HG03103 (cell line): ENCODE measurements at regions not wholly inside any gene's neighbourhood (a gene's known extent, or its start where the extent isn't known, plus 50 kb on each side); places are given as distances from the start of the nearest gene placed in this dataset.

Experiments
- ATAC-seq: cut with Tn5 transposase; IDR thresholded peaks from one replicate; pipeline ENCODE4 v1.9.1; 2021; ENCODE audit warnings: low read depth; ENCODE audit not compliant: unreplicated experiment

DNA sequence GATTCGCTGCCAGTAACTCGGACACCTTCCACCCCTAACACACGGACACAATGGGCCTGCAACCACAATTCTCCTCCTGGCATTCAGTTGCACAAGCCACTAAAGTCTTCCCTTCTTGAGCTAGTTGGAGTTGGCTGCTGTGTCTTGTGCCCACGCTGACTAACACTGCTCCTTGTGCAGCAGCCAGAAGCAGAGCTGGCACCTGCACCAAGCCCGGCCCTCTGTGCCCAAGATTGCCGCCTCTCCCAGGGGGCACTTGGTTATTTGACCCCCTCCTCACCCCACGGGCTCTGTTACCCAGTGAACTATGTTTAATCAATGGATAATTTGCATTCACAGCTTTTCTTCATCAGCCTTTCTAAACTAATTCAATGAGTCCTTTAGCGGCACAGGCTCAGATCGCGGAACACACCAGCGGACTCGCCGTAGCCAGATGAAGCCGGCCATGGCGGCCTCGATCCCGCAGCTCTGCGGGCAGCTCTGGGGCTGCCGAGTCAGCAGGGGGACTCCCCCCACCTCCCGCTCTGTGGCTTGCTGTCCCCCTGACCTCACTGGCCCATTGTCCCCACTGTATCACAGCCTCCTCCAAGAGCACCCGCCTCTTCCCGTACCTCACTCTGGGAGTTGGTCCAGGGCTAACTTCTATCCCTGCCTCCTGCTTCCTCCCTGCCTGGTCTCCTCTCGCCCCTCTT is 94.8 kb upstream of the AFDN start:
- no peak for ATAC-seq

DNA sequence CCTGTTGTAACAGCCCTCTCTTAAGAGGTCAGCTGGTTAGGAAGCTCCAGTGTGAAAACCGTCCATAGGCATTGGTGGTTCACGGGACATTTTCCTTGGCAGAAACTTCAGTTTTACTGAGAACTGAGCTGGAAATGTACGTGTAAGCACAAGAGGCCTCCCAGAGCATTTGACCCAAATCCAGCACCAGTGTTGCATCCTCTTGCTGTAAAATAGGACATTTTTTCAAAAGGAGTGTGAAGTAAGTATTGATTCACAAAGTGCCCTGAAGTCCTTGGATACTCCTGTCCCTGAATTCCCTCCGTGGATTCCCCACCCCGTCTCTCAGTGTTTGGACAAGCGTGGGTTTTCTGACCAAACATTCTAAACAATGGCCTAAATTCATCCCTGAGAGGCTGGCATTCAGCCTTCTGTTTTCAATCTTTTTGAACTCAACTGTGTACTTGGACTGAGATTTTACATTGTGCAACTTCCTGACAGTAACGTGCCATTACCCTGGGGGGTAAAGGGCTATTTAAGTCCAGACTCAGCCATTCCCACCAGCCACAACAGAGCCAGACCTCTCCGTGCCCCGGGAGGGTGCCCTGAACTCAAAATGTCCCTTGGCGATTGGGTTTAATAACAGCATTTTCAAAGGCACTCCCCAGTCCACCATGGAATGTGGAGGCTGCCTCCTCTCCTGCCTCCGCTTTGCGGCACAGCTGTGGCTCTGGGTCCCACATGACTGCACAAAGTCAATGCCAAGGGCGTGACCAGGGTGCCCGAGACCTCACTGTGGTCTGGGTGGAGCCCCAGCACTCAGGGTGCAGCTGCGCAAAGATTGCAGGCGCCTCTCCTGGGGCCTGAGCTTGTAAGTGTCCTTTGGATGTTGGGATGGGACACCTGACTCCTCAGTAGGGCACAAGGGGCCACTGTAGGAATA is 92.7 kb upstream of the AFDN start:
- no peak for ATAC-seq

DNA sequence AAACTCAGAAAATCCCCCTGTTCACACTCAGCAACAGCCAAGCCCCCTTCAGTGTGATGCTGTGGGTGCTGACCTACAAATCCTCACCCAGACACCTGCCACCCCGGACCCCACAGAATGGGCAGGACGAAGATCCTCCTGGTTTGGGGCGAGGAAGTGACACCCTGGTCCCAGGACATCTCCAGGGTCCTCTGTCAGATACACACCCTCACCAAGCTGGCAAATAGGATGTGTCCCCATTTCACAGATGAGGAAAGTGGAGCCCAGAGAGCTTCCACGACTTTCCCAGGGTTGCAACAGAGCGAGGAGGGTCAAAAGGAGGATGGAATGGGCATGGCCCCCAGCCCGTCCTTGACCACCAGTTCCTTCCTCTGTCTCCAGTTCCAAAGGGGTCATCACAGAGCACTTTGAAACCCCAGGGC is 92.0 kb upstream of the AFDN start:
- no peak for ATAC-seq

DNA sequence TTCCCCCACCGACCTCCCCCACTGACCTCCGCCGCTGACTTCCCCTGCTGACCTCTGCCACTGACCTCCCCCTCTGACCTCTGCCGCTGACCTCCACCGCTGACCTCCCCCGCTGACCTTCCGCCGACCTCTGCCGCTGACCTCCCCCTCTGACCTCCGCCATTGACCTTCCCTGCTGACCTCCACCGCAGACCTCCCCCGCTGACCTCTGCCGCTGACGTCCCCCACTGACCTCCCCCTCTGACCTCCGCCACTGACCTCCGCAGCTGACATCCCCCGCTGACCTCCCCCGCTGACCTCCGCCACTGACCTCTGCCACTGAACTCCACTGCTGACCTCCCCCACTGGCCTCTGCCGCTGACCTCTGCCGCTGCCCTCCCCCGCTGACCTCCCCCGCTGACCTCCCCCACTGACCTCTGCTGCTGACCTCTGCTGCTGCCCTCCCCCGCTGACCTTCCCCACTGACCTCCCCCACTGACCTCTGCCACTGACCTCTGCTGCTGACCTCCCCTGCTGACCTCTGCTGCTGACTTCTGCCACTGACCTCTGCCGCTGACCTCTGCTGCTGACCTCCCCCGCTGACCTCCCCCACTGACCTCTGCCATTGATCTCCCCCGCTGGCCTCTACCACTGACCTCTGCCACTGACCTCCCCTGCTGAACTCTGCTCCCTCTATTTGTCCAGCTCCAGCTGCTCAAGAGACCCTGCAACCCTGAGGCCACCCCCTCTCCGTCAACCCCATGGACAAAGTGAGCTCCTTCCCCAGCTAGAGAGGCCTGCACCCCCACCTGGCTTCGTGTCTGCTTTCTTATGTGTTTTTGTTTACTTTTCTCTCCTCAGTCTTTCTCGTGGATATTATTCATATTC is 91.4 kb upstream of the AFDN start:
- no peak for ATAC-seq

DNA sequence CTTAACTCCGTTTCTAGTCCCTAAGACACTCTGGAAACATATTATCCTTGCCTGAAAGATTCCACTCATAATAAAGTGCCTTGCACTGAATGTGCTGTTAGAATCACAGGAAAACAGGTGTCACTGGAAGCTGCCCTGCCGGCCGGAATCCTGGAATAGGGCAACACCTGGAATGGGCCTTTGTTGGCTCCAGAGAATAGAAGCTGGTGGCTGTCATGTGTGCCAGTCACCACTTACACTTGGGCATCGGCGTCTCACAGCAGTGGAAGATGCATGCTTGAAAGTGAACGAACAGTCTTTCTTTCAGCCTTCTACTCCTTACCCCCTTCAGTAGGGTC is 90.8 kb upstream of the AFDN start:
- no peak for ATAC-seq

DNA sequence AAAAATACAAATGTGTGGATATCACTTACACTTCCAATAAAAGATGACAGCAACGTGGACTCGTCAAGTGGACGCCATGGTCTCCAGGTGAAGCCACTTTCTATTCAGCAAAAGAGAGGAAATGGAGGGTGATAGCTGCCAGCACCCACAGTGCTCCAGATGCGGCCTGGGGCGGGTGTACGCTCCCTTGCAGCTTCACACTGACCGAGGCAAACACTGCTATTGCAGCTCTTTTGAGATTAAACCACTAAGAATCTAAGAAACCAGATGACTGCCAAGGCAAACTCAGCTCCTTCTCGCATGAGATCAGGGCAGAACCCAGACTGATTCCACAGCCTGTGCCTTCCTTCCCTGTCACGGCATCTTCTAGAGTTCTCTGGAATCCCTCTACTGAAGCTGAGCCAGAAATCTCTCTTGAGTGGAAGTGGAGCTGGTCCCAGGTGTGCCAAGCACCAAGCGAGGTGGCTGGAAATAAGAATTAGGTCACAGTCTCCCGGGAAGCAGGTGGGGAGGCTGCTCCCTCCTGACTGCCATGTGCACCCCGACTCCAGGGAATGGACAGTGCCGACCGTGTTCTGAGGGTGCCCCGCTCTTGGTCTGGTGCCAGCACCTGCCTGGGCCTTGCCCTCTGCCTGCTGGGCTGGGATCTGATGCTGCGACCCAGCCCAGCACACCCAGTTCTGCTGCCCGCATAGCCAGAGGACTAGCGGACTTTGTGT is 90.1 kb upstream of the AFDN start:
- ATAC-seq: no peak

DNA sequence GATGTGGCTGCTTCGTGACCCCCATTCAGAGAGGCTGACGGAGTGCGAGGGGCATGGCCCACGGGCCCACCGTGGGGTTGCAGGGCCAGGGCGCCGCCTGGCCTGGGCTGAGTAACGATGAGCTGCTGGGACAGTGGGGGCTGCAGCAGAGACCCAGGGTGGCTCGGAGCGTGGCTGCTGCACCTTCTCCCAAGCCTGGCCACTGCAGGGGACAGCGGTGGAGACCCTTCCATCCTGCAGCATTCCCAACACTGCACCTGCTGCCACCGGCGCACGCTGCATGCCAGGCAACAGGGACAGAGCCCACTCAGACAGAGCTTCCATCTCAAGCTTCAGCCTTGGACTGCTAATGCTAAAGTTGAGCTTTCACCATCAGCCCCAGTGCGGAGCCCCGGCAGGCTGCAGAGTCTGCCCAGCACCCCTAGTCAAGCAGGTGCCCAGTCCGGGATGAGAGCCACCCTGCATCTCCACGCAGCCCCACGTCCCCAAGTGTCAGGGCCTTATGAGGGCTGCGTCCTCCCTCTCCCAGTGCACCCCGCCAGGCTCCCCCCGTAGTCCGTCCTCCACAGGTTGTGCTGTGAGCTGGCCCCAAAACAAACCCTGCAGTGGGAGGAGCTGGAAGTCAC is 89.4 kb upstream of the AFDN start:
- no peak for ATAC-seq

DNA sequence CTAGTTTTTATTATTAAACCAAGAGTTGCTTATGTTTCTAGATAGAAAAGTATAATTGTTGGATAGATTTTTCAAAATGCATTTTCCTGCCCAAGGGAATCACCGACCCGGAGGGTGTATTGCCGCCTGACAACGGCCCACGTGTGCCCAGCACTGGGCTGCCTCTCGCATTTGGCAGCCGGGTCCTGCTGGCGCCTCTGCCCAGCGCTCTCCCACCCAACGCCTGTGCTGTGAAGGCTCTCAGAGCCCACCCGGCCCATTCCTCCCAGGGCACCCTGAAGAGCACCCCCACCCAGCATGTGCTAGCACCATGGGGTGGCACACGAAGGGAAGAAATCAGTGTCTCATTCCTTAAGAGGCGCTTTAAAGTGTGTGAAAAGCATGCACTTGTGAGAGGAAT is 88.3 kb upstream of the AFDN start:
- ATAC-seq: no peak

DNA sequence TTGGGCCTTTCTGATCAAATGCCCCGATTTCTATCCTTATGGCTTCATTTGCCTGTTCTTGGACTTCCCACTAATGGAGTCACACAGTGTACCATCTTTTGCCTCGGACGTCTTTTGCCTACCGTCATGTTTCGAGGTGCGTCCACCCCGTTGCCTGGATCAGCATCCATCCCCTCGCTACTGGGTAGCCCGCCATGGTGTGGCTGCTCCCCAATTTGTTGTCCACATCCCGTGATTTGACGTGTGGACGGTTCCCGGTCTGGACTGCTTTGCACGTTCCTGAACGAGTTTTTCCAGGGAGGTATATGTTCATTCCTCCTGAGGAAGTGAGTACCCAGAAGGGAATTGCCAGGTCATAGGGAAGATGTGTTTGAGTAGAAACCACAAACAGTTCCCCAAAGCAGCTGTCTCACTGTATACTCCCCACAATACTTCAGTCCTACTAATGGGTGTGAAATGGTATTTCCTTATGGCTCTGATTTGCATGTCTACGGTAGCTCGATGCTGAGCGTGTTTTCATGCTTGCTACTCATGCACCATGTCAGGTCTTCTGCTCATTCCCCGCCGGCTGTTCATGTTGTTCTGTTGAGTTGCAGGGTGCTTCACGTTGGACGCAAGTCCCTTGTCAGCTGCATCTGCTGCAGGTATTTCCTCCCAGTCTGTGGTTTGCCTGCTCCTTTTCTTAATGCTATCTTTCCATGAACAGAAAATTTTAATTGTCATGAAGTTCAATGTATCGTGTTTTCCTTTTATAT is 86.8 kb upstream of the AFDN start:
- no peak for ATAC-seq

DNA sequence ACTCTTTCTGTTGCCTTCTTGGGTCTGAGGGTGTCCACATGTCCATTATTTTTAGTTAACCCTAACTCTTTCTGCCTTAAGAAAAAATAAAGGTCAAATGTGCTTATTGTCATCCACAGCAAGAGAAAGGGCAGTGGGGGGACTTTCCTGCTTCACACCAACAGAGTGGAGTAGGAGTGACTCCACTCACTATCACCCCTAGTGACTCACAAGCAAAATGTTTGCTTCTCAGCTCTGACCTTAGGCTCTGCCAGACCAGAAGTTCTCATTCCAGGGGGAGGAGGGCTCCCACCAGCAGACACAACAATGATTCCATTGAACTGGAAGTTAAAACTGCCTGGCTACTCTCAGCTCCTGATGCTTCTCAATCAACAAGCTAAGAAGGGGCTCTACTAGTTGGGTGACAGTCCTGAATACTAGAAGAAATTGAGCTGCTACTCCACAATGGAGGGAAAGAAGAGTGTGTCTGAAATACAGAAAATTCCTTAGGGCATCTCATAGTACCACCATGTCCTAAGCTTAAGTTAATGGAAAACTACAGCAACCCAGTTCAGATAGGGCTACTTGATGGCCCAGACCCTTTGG is 83.9 kb upstream of the AFDN start:
- no peak for ATAC-seq

DNA sequence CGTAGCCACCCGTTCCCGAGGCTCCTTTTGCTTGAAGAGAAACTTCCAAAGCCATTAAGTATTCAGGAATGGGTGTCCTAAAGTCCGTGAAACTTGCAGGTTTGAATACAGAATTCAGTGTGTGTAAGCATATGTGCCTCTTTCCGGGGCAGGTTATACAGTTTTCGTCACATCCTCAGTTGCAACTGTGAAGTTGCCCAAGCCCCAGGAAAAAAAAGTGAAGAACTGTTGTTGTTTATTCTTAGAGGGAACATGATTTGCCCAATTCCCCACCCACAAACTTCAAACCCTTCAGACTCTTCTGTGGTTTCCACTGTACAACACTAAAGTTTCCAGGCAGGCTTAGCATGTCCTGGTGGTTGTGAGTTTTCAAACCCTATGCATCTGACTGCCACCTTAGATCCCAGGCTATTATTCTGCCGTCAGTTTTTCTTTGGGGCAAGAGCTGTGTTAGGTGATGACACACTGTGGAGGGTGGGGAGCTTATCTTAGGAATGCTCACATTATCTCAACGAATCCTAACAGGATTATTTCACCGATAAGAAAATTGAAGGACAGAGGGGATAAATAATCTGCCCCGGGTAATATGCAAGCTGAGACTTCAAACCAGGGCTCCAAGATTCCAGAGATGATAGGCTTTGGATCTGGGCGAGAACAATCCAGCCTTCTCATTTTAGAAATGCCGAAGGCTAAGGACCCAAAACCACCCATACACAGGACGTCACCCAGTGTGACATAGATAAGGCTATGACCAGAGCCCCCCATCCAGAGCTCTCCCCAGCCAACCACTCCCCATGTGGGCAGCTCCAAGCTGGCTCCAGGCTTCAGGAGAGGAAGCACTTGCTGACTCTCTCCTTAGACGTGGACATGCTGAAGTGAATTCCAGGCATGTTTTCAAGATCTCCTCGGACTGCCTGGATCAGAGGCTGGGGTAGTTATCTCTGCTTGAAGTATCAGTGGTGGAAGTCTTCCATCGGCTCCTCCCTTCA is 81.7 kb upstream of the AFDN start:
- no peak for ATAC-seq

DNA sequence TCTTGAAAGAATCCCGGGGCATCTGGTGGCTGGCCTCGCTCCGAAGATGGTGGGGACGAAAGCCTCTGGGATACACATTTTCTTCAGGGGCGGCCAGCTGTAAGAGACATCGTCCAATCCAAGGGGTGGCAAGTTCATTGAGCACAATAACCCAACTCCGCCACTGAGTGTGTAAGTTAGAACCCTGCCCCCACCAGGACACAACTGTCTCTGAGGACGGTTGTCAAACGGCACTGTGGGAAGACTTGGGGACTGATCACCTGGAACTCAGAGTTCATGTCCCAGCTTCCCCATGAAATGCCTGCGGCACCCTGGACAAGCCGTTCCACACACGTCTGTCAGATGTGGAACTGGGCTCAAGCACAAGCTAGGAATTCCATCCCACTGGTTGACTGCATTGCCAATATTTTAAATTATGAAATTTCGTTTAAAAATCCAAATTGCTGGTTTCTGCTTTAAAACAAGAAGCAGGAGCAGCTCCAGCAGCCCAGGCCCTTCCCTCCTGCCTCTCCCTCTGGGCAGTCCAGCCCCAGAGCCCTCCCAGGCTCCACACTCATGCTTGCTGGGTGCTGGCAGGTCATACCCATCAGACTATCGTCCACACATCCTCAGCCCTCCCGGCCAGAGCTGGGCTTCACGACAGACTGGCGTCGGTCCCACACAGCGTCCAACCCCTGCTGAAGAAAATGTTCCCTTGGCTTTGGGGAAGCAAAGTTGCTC is 80.9 kb upstream of the AFDN start:
- ATAC-seq: no peak

DNA sequence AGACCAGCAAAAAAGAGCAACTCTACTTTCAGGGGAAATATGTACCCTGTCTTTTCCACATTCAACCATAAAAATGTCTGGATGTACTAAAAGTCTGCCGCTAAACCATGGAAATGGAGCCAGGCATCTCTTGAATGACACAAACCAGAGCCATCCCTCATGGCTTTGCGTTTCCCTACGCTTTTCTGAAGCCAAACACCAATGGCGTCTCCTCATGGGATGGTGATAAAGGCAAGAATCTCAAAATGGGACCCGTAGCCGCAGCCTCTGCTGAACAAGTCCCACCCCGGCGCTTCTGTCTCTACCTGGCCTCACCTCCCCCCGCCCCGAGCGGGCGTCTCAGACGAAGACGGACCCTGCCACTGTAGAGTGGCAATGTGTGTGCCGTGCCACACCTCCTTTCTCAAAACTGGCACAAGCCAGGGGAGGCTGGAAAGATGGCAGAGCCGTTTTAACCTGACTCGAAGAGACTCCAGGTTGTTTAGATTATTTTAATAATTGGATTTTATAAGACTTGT is 80.3 kb upstream of the AFDN start:
- ATAC-seq: no peak

DNA sequence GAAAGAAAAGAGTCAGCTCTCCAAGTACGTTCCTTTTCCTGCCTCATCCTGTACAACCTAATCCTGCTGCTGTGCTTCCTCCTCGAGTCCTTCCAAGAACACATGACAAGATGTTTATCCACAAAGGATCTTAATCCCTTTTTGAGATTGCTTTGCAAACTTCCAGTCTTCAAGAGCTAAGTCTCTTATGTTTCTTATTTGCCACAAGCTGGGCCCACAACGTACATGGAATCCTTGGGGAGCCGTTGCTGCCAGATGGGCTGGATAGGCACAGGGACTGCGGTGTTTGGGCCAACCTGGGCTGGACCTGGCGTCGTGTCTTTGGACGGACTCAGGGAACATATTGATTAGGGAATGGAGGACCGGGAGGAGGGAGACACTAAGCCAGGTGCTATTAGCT is 79.7 kb upstream of the AFDN start:
- no peak for ATAC-seq

DNA sequence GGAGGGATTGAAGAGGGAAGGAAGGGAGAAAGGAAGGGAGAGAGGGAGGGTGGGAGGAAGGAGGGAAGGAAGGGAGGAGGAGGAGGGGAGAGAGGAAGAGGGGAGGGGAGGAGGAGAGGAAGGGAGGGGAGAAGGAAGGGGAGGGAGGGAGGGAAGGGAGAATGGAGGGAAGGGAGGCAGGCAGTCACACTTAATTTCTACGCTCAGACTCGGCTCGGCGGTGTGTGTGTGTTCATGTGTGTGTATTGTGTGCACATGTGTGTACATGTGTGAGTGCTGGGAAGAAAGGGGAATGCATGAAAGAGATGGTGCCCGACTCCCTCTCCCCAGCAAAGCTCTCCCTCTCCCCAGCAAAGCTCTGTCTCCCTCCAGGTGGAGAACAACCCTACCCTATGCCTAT is 79.1 kb upstream of the AFDN start:
- no peak for ATAC-seq

DNA sequence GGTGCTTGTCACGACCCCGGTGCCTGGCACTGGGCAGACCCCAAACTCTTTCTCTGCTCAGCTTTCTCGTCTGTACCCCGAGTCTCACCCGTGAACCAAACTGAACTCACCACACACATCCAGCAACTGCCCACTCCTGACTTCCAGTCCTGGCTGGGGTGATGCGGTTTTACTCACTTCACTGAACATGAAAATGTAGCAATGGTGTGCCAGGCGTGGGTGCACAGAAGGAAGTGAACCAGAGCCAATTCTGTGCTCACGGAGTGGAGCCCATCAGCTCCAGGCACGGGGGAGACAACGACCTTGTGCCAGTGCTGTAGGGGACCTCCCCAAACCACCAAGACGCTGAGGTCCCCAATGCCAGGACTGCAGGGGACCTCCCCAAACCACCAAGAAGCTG is 78.7 kb upstream of the AFDN start:
- ATAC-seq: no peak
